Upper lobe of left lung (tissue), 6 donors: ENCODE measurements at regions not wholly inside any gene's neighbourhood (a gene's known extent, or its start where the extent isn't known, plus 50 kb on each side); places are given as distances from the start of the nearest gene placed in this dataset.

Experiments
- ATAC-seq, 2 donors: fragments of 200-7000 bp; cut with Tn5 transposase; one replicate each; pipeline ENCODE4 v1.9.1; 2022; ENCODE audit warnings: mild to moderate bottlenecking in 2 of 2, moderate library complexity in 2 of 2; ENCODE audit not compliant: low FRiP score in 2 of 2
- DNase-seq, 2 donors: peaks; one replicate each; pipeline ENCODE4 v3.0.0-alpha.2; 2019 to 2020
- H3K27ac ChIP-seq, 4 donors: fragments of 200-600 bp; sonication (generic); one replicate each; pipeline ENCODE4 v1.5.1; 2016 to 2019
- H3K27me3 ChIP-seq, 4 donors: fragments of 200-600 bp; sonication (generic); one replicate each; pipeline ENCODE4 v1.5.1; 2017 to 2019
- H3K36me3 ChIP-seq, 4 donors: fragments of 200-600 bp; sonication (generic); one replicate each; pipeline ENCODE4 v1.5.1; 2016 to 2019
- H3K4me1 ChIP-seq, 4 donors: fragments of 200-600 bp; sonication (generic); one replicate each; pipeline ENCODE4 v1.5.1; 2018 to 2019
- H3K4me3 ChIP-seq, 4 donors: fragments of 200-600 bp; sonication (generic); one replicate each; pipeline ENCODE4 v1.5.1; 2017 to 2019; ENCODE audit warnings: mild to moderate bottlenecking in 2 of 4, moderate library complexity in 1 of 4
- H3K9me3 ChIP-seq, 4 donors: fragments of 200-600 bp; sonication (generic); one replicate each; pipeline ENCODE4 v1.5.1; 2018 to 2019
- CTCF ChIP-seq, 6 experiments: fragments of 450-650 bp in 4 of 6; fragments of 200-600 bp in 2 of 6; sonication (generic) in 2 of 6; IDR thresholded peaks; one replicate each; pipeline ENCODE4 v1.5.1; 2016 to 2019; ENCODE audit warnings: antibody characterized with exemption in 6 of 6
- EP300 ChIP-seq, 4 donors: sonication (generic); formaldehyde crosslinking; IDR thresholded peaks; one replicate each; pipeline ENCODE4 v1.5.1; 2017; ENCODE audit warnings: antibody characterized with exemption in 4 of 4, control low read depth in 2 of 4
- POLR2A ChIP-seq, 4 donors: fragments of 450-650 bp; IDR thresholded peaks; one replicate each; pipeline ENCODE4 v1.5.1; 2016 to 2017; ENCODE audit warnings: antibody characterized with exemption in 4 of 4, mild to moderate bottlenecking in 2 of 4
- POLR2AphosphoS5 ChIP-seq, 2 donors: sonication (generic); formaldehyde crosslinking; IDR thresholded peaks; one replicate each; pipeline ENCODE4 v1.5.1; 2017; ENCODE audit warnings: antibody characterized with exemption in 2 of 2
- WGBS, 2 donors: methylation state at CpG; one replicate each; pipeline ENCODE4 v1.1.5; 2017 to 2018; 5-methylcytosine and 5-hydroxymethylcytosine counted together
- donor health status: DM: no; HTN: no; CAD: no; lungs with moderate emphysema.
- donor health status: DM: no; HTN: yes; CAD: no; lungs with severe emphysema.

GRCh38 chr2:136612079-136612478, 153.3 kb upstream of the THSD7B start:
- Histone ChIP-seq H3K36me3 (no peaks in the 10 kb centered on the region), H3K9me3 (no peaks in the 10 kb centered on the region), H3K27ac (no peak overlapping the region), H3K27me3 (no peaks in the 10 kb centered on the region), H3K4me3 (no peak overlapping the region), H3K4me1 (no peaks in the 10 kb centered on the region)
- WGBS, 2 donors: 92 to 100% methylated on average over 3 of the region's 3 CpGs
- no peak for TF ChIP-seq CTCF (IDR thresholded peaks at IDR 0.05)
- no peak for TF ChIP-seq EP300 (IDR thresholded peaks at IDR 0.05)
- no peak for TF ChIP-seq POLR2A (IDR thresholded peaks at IDR 0.05)
- no peak for TF ChIP-seq POLR2AphosphoS5 (IDR thresholded peaks at IDR 0.05)
- ATAC-seq (no peak), DNase-seq (no peak)

- H3K27me3 ChIP-seq: no peaks in the 10 kb centered on the region
Observed at GRCh38 chr2:136611451-136611850, 153.9 kb upstream of the THSD7B start.

GRCh38 chr2:136582628-136583205, 182.6 kb upstream of the THSD7B start:
- DNase-seq (no peak), ATAC-seq (no peak)
- Histone ChIP-seq H3K36me3 (no peaks in the 10 kb centered on the region), H3K4me1 (no peaks in the 10 kb centered on the region), H3K27ac (no peak overlapping the region), H3K9me3 (peaks cover 0 to 2% (median 0%) of the 10 kb centered on the region in 4 donors), H3K4me3 (no peak overlapping the region), H3K27me3 (no peaks in the 10 kb centered on the region)
- TF ChIP-seq POLR2AphosphoS5 (IDR thresholded peaks at IDR 0.05): no peak
- TF ChIP-seq EP300 (IDR thresholded peaks at IDR 0.05): no peak
- no peak for TF ChIP-seq POLR2A (IDR thresholded peaks at IDR 0.05)
- no peak for TF ChIP-seq CTCF (IDR thresholded peaks at IDR 0.05)
- WGBS, 2 donors: 10 to 17% methylated on average over 4 of the region's 4 CpGs

More at GRCh38 chr2:136611451-136611850, 153.9 kb upstream of the THSD7B start:
- DNase-seq (no peak), ATAC-seq (no peak)
- Histone ChIP-seq H3K4me1 (no peaks in the 10 kb centered on the region), H3K36me3 (no peaks in the 10 kb centered on the region), H3K4me3 (no peak overlapping the region), H3K9me3 (no peaks in the 10 kb centered on the region), H3K27ac (no peak overlapping the region)
- TF ChIP-seq POLR2AphosphoS5 (IDR thresholded peaks at IDR 0.05) (no peak), POLR2A (IDR thresholded peaks at IDR 0.05) (no peak), EP300 (IDR thresholded peaks at IDR 0.05) (no peak), CTCF (IDR thresholded peaks at IDR 0.05) (no peak)
- 69 to 73% methylated on average over 1 of the region's 1 CpG for WGBS, 2 donors

- 41 to 46% methylated on average over 2 of the region's 2 CpGs for WGBS, 2 donors
- no peak for TF ChIP-seq CTCF (IDR thresholded peaks at IDR 0.05)
- TF ChIP-seq POLR2AphosphoS5 (IDR thresholded peaks at IDR 0.05): no peak
- TF ChIP-seq EP300 (IDR thresholded peaks at IDR 0.05): no peak
- no peak for TF ChIP-seq POLR2A (IDR thresholded peaks at IDR 0.05)
Observed at GRCh38 chr2:136572335-136572734, 193.0 kb upstream of the THSD7B start.

GRCh38 chr2:136557203-136557602, 208.1 kb upstream of the THSD7B start:
- Histone ChIP-seq H3K4me3 (no peak overlapping the region), H3K27me3 (no peaks in the 10 kb centered on the region), H3K9me3 (no peaks in the 10 kb centered on the region), H3K27ac (no peak overlapping the region), H3K36me3 (no peaks in the 10 kb centered on the region), H3K4me1 (no peaks in the 10 kb centered on the region)
- TF ChIP-seq EP300 (IDR thresholded peaks at IDR 0.05): no peak
- no peak for TF ChIP-seq POLR2A (IDR thresholded peaks at IDR 0.05)
- TF ChIP-seq POLR2AphosphoS5 (IDR thresholded peaks at IDR 0.05): no peak
- TF ChIP-seq CTCF (IDR thresholded peaks at IDR 0.05): no peak
- DNase-seq: no peak
- 90 to 100% methylated on average over 1 of the region's 1 CpG for WGBS, 2 donors
- ATAC-seq: no peak

More at GRCh38 chr2:136572335-136572734, 193.0 kb upstream of the THSD7B start:
- no peaks in the 10 kb centered on the region for H3K9me3 ChIP-seq
- no peaks in the 10 kb centered on the region for H3K27me3 ChIP-seq
- no peak overlapping the region for H3K27ac ChIP-seq
- DNase-seq (no peak), ATAC-seq (no peak)
- H3K4me3 ChIP-seq: no peak overlapping the region
- H3K4me1 ChIP-seq: no peaks in the 10 kb centered on the region
- H3K36me3 ChIP-seq: no peaks in the 10 kb centered on the region
